Neural cell (in vitro differentiated cells): ENCODE measurements at regions not wholly inside any gene's neighbourhood (a gene's known extent, or its start where the extent isn't known, plus 50 kb on each side); places are given as distances from the start of the nearest gene placed in this dataset.

ENCODE experiments used
- CTCF ChIP-seq: fragments of 450-650 bp; IDR thresholded peaks from 2 replicates; pipeline ENCODE4 v1.5.1; 2014; ENCODE audit warnings: antibody characterized with exemption, mild to moderate bottlenecking, moderate library complexity; ENCODE audit not compliant: poor library complexity, severe bottlenecking
- EP300 ChIP-seq: fragments of 450-650 bp; conservative IDR thresholded peaks from 2 replicates; pipeline ENCODE4 v1.6.1; 2014; ENCODE audit warnings: antibody characterized with exemption, mild to moderate bottlenecking, moderate library complexity; ENCODE audit not compliant: poor library complexity, severe bottlenecking
- EZH2 ChIP-seq: fragments of 200-600, 300-800 bp; shearing (Covaris generic), sonication (generic); IDR thresholded peaks from 2 replicates; pipeline ENCODE4 v1.6.1; 2014; ENCODE audit warnings: antibody characterized with exemption, low read length, borderline replicate concordance, mild to moderate bottlenecking; ENCODE audit not compliant: insufficient read depth, poor library complexity, severe bottlenecking
- POLR2AphosphoS5 ChIP-seq: IDR thresholded peaks from 2 replicates; pipeline ENCODE4 v1.6.1; 2012
- SMC3 ChIP-seq: fragments of 450-650 bp; conservative IDR thresholded peaks from 2 replicates; pipeline ENCODE4 v1.6.1; 2014; ENCODE audit warnings: antibody characterized with exemption, mild to moderate bottlenecking, moderate library complexity; ENCODE audit not compliant: poor library complexity
- TAF1 ChIP-seq: IDR thresholded peaks from 2 replicates; pipeline ENCODE4 v1.6.1; 2012; ENCODE audit warnings: low read depth

DNA sequence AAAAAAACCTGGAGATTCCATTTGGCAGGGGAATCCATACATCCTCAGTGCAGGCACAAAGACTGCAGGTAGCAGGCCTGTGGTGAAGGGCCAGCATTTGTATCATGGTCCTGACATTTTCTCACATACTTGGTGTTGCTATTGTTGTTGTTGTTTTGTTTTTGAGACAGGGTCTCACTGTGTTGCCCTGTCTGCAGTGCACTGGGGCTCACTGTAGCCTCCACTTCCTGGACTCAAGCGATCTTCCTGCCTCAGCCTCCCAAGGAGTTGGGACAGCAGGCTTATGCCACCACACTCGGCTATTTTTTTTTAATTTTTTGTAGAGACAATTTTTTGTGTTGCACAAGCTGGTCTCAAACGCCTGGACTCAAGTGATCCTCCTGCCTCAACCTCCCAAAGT lies 140.8 kb upstream of the ZNF644 start:
- TF ChIP-seq EZH2 (no peak), CTCF (no peak), POLR2AphosphoS5 (no peak), EP300 (no peak), TAF1 (no peak), SMC3 (no peak)
